ENCODE measurements at regions not wholly inside any gene's neighbourhood (a gene's known extent, or its start where the extent isn't known, plus 50 kb on each side); places are given as distances from the start of the nearest gene placed in this dataset.

DNA sequence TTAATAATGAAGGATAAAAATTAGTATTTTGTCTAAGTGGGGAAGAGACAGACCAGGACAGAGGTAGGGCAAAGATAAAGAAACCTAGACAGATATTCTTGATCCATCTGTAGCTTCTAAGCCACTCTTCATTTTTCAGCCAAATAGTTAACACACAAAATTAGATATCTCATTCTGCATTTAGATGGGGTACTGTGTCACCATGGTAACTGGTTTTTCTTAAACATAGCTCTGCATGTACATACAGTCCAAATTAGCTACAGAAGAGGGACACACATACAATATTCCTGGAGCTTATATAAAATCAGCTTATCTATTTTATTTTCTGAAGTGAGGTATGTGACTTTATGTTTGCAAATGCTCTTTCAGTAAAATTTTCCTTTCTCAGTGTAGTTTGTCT is 393.7 kb downstream of the PPP3CA start:
- TF ChIP-seq, protein P1, sequence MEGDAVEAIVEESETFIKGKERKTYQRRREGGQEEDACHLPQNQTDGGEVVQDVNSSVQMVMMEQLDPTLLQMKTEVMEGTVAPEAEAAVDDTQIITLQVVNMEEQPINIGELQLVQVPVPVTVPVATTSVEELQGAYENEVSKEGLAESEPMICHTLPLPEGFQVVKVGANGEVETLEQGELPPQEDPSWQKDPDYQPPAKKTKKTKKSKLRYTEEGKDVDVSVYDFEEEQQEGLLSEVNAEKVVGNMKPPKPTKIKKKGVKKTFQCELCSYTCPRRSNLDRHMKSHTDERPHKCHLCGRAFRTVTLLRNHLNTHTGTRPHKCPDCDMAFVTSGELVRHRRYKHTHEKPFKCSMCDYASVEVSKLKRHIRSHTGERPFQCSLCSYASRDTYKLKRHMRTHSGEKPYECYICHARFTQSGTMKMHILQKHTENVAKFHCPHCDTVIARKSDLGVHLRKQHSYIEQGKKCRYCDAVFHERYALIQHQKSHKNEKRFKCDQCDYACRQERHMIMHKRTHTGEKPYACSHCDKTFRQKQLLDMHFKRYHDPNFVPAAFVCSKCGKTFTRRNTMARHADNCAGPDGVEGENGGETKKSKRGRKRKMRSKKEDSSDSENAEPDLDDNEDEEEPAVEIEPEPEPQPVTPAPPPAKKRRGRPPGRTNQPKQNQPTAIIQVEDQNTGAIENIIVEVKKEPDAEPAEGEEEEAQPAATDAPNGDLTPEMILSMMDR (IDR thresholded peaks at IDR 0.05): no peak
- TF ChIP-seq POLR2A (IDR thresholded peaks at IDR 0.05): no peak
